Right ventricle myocardium superior (tissue), 1 donor: ENCODE measurements at regions not wholly inside any gene's neighbourhood (a gene's known extent, or its start where the extent isn't known, plus 50 kb on each side); places are given as distances from the start of the nearest gene placed in this dataset.
"Not testable (repeated sequence)": the region's sequence is repeated elsewhere in the genome, so short reads cannot be mapped to it uniquely, and the experiment has no call there.

Experiments
- ATAC-seq: fragments of 200-7000 bp; cut with Tn5 transposase; one replicate; pipeline ENCODE4 v1.9.1; 2020; ENCODE audit warnings: mild to moderate bottlenecking; ENCODE audit not compliant: poor library complexity
- DNase-seq: peaks from one replicate; pipeline ENCODE4 v3.0.0-alpha.2; 2020
- intact Hi-C: fragments of 100-400 bp; cut with DNase I; formaldehyde crosslinking; loops from one replicate; pipeline ENCODE4 v1.11.2; 2022
- donor health status: DM: no; HTN: yes; CAD: no; lungs with severe emphysema.

DNA sequence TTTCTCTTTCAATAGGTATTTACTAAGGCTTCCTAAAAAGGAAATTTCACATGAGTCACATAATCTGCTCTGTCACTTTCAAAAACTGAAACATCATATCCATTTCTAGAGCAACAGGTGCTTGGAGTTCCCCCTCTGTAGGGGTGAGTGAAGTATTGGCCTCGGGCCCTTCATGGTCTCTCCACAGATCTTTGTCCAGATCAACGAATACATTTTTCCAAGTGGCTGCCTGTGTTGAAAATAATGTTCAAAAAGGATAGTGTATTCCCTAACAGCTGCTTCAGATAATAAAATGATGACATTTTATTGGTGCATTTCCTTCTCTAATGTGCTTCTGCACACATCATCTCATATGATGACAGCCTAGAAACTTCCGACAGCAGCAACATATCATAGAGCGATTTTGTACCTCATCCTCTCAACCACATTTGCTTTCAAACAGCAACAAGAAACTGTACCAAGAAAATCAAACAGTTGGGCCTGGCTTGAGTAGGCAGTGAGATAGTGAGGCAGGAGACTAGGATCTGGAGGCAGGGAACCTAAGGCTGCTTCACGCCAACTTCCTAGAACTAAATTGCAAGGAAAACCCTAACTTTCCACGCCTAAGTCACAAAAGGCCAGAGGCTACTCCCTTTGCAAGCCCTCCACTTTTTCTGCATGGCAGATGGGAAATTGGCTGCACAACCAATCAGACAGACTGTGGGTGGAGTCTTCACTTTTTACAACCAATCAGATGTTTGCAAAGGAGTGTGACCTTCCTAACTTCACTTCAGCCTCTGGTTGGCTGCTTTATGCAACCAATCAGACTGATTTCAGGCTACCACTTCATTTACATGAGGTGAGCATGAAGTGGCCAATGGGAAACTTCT, 340.2 kb downstream of the LRRC3B start:
- ATAC-seq (peak; percentile 67), DNase-seq (no peak)
- intact Hi-C loops: no loop called here

DNA sequence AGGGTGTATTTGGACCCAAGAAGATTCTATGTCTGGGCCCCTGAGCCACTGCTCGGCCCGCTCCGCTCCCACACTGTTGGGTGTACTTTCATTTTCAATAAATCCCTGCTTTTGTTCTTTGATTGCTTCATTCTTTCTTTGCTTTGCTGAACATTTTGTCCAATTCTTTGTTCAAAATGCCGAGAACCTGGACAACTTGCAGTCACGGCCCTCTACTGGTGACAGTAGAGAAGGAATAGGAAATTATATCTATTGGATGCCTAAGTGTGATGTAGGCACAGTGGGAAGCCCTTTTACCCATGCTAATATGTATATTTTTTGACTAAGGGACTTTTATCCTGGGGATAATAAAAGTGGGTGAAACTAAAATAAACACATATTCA, 340.8 kb downstream of the LRRC3B start:
- intact Hi-C loops: no loop called here
- ATAC-seq (peak; percentile 49), DNase-seq (no peak)

DNA sequence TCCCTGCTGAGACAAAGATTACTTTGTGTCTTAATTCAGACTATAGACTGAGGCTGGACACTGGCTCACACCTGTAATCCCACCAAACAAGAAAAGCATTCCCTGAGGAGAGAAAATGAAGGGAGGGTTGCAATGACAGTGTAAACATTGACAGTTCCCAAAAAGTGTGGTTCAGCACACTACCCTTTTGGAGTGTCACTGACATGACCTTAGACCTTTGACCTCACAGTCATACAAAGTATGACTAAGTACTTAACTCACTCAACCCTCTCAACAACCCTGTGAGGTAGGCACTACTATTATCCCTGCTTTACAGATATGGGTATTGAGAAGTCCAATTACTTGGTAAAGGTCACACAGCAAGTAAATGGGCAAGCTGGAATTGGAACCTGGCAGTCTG, 341.7 kb downstream of the LRRC3B start:
- intact Hi-C loops: no loop called here
- ATAC-seq (no peak), DNase-seq (no peak)

DNA sequence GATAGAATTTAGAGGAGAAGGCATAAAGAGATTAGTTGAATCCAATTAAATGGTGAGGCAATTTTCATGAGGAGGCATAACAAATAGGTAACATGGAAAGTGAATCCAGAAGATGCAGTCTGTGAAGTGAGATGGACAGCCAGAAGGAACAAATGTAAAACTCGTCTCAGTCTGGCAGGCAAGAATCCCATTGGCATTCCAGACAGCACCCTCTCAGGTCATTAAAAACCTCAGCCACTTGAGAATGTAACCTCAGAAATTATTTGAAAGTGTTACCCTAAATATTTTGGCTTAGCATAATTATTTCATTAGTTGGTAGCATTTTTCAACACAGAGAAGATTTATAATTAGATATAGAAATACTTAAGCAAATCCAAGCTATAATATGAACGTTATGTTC, 342.3 kb downstream of the LRRC3B start:
- intact Hi-C loops: no loop called here
- DNase-seq: no peak
- ATAC-seq: no peak

DNA sequence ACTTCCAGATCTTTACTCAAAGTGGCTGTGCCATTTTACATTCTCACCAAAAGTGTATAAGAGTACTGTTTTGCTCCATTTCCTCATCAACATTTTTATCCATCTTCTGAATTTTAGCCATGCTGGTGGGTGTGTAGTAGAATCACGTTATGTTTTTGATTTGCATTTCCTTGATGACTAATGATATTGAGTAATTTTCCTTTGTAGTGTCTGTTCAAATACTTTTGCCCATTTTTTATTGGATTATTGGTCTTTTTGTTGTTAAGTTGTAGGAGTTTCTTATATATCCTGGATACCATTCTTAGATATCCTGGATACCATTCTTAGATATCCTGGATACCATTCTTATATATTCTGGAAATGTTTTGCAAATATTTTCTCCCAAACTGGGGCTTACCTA, 344.9 kb downstream of the LRRC3B start:
- intact Hi-C loops: no loop called here
- ATAC-seq: no peak

DNA sequence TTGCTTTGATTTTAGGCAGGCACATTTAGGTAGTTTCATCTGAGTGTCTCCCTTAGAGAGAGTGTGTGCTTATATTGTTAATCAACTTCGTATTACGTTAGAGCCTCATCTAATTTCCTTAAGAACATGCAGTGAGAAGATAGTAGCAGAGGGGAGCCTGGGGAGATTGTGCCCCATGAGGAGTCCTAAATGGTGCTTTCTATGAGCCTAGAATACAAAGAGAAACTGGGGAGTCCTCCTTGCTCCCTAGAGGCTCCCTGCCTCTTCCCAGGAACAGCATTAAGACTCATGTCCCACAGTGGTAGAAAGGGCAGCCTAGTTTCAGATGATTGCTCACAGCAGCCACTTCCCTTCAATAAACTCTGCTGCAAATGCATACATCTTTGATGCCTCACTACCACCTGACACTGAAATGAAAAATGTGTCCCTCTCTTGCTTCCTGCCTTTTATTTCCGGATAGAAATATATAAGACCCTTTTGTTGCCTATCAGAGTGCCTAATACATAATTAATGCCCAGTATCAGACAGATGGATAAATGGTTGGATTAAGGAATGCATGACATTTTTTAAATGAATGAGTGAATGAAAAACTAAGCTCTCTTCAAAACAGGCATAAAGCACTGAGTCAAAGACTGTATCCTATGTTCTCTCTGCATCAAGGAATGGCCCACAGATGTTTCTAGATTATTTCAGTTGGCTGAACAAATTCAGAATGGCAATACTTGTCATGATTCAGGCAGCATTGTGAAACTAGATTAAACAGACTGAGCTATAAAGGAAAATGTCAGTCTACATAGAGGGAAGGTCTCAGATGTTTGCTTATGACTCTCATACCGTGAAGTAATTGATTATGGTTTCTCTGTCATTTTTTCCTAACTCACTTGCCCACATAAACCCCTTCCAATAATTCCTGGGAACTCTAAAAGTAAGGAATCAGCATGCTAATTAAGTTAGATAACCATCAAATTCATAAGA, 362.1 kb downstream of the LRRC3B start:
- intact Hi-C loops: no loop called here
- ATAC-seq (no peak), DNase-seq (no peak)

More for the DNA sequence above, 344.9 kb downstream of the LRRC3B start:
- no peak for DNase-seq

DNA sequence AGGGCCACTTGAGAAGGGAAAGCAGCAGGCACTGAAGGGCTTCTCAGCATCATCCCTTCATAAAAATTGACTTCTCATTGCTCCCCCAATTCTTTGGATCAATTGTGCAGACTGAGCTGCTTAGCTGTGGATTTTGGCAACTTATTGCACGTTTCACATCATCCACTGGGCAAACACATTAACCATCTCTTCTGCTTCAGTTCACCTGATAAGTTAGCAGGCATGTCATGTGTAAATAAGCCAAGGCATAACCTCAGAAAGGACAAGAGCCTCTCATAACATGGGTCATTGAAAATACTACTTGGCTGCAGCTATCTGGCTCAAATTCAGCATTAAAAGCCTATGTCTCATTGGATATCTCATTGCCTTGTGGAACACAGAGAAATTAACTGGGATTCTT, 366.5 kb downstream of the LRRC3B start:
- ATAC-seq (no peak), DNase-seq (no peak)
- intact Hi-C loops: no loop called here

DNA sequence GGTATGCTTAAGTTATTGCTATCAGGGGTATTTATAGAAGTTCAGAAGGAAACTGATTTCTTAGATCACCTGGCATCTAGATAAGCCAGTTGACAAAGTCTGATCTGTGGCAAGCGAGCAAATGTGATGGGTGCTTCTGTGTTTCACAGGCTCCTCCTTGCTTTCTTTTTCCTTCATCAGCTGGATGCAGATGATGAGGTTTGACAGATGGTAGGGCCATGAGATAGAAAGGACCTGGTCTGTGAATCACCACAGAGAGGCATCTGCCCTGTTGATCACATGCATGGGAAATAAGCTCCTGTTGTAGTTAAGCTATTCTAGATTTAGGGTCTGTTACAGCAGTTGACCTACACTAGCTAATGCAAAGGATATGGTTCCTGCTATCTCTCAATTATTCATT, 372.0 kb downstream of the NEK10 start:
- ATAC-seq (no peak), DNase-seq (no peak)
- intact Hi-C loops: no loop called here

DNA sequence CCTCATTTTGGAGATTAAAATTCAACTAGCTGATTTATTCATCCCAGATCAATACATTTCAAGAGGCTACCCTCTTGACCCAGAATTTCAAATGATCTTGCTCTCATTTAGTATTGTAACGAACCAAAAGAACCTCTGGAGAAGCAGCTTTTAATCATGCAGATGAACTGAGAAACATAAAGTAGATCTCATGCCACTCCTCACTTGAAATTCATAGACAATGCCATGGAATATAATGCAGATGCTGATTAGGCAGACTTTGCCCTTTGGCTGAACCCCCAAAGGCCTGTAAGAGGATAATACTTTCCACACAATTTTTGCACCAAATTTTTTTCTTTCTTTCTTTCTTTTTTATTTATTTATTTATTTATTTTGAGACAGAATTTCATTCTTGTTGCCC, 358.3 kb downstream of the NEK10 start:
- intact Hi-C loops: no loop called here
- ATAC-seq: no peak
- no peak for DNase-seq

- ATAC-seq: no peak
- intact Hi-C loops: no loop called here
- DNase-seq: no peak
Observed at GRCh38 chr3:27022096-27022761, 347.0 kb downstream of the NEK10 start.

DNA sequence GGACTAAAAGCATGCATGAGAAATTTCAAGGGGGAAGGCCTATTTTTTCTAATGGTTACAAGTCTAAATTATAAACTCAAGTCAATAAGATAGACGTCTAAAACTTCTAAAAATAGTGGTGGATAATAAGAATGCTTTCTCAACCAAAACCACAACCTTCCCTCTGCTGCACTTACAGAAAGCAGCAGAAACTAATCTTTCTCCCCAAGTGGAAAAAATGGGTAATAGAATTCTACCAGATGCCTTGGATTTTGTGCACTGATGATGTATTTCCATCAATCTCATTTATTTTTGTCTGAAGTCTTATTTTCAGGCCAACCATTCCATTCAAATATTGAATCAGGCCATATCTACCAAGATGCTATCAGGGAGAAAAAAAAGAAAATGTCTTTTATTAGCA, 344.7 kb downstream of the NEK10 start:
- ATAC-seq (no peak), DNase-seq (no peak)
- intact Hi-C loops: no loop called here

DNA sequence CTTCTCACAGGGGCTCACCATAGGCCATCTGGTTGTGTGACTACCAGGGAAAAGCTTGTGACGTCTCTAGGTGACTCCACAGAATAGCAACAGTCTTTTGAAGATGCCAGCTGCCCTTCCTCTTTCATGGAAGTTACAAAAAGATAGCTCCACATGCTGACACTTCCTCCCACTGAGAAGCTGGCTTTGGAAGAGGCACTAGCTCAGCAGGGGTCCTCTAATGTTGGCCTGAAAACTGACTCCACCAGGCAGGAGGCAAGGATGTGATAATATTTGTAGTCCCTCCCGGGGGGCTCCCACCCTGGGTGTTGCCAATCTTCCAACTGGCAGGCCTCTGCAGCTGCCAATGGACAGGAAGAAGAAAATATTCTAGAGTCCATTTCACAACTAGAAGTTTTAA, 343.5 kb downstream of the NEK10 start:
- intact Hi-C loops: no loop called here
- DNase-seq (peak; percentile 35), ATAC-seq (no peak)

DNA sequence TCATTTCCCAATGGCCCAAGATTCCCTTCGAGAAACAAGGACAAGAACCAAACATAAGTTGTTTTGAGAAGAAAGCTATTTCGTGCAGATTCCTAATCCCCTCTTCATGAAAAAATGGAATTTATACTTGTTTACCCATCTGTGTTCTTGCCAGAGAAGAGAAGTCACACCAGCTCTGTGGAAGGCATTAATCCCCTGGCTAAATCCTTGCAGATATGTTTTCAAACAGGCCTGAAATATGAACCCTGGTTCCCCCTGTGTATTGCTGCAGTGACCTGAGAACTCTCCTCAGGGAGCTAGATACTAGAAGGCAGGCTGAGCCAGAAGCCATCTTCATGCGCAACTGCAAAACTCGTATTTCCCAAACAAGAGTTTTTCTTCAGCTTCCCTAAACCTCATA, 337.7 kb downstream of the NEK10 start:
- ATAC-seq: peak; percentile 29
- no peak for DNase-seq
- intact Hi-C loops: no loop called here

- ATAC-seq (no peak), DNase-seq (no peak)
- intact Hi-C loops: no loop called here
Observed at GRCh38 chr3:27034255-27034654, 334.9 kb downstream of the NEK10 start.

DNA sequence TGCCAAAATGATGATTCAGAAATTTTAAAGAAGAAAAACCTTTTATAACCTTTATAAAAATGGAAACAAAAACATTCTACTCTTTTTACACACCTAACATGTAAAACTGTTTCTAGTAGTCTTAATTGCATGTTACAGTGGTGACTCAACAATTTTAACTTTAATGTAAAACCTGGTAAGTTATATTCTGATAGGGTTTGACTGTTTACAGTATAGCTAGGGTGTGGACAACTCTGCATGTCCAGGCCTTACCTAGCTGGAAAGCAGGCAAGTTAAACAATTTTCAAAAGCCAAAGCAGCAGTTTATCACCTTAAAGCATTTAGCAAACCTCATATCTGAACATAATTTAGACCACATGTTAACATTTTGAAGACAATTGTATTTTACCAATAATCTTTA, 328.5 kb downstream of the NEK10 start:
- no peak for ATAC-seq
- intact Hi-C loops: no loop called here
- no peak for DNase-seq

- intact Hi-C loops, DNase-seq, ATAC-seq: not testable (repeated sequence)
Observed at GRCh38 chr3:27042541-27042940, 326.6 kb downstream of the NEK10 start.

DNA sequence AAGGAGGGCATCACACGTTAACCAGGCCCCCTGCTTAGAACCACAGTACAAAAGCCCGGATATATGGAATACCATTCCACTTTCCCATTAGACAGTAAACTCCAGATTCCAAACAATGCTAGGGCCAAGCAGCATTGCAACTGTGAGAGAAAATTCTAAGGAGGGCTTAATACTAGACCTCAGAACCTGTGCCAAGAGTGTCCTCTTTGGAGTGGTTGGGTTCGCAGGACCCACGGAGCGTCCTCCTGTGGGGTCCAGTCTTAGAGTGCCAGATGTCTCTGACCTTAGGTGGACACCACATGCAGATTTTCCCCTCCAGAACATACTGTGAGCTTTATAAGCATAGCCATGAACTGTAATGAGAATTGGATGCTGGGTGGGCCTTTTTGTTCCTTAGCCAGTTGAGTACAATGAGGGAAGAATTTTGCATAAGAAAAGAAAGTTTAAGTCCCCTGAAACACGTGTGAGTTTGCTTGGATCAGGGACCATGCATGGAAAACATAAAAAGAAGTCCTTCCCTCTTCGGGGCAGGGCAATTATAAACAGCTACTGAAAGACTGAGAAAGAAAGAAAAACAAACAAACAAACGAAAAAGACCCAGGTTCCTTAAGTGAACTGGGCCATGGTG, 325.7 kb downstream of the NEK10 start:
- ATAC-seq (no peak), DNase-seq (no peak)
- intact Hi-C loops: no loop called here

DNA sequence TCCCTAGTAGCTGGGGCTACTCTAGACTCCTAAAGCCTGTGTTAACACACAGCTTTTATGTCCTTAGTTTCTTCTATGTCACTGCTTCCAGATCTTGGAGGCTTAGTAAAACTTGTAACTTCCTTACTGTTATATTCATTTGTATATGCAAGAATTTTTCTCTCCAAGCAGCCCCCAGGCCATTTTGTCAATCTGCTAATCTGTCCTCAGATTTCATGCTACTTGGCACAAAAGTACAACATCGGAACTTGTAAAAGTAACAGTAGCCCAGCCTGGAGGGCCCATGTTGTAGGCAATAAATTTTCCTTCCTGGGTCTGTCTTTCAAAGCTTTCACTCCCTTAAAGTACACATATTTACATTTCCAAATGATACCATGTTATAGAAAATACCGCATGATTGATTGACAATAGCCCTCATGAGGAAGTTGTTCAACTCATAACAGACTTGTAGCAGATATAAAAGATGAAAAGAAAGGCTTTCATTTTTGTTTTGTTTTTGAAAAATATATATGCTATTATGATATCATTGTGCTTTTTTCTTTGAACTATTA, 324.2 kb downstream of the NEK10 start:
- ATAC-seq (no peak), DNase-seq (no peak)
- intact Hi-C loops: no loop called here

- ATAC-seq: no peak
- DNase-seq: no peak
- intact Hi-C loops: no loop called here
Observed at GRCh38 chr3:27046351-27046750, 322.8 kb downstream of the NEK10 start.
